Midbrain (tissue), 1 donor: ENCODE measurements at regions not wholly inside any gene's neighbourhood (a gene's known extent, or its start where the extent isn't known, plus 50 kb on each side); places are given as distances from the start of the nearest gene placed in this dataset.
"Not testable (repeated sequence)": the region's sequence is repeated elsewhere in the genome, so short reads cannot be mapped to it uniquely, and the experiment has no call there.

Source experiments
- DNase-seq: peaks from one replicate; lab custom pipeline; 2025; lab: John Stamatoyannopoulos, UW

GRCh38 chr9:134530724-134531123 lies 110.9 kb upstream of the COL5A1 start:
- DNase-seq, result no peak

GRCh38 chr9:134531220-134531970 lies 110.2 kb upstream of the COL5A1 start:
- DNase-seq, result no peak

- DNase-seq, result no peak
These were observed 109.5 kb upstream of the COL5A1 start for GRCh38 chr9:134532084-134532483.

GRCh38 chr9:134532661-134533060 lies 108.9 kb upstream of the COL5A1 start:
- not testable (repeated sequence) for DNase-seq

GRCh38 chr9:134533850-134534588 lies 107.6 kb upstream of the COL5A1 start:
- DNase-seq, result peak; percentile 41

GRCh38 chr9:134534661-134535080 lies 106.9 kb upstream of the COL5A1 start:
- no peak for DNase-seq

- DNase-seq, result no peak
These were observed 106.4 kb upstream of the COL5A1 start for GRCh38 chr9:134535171-134535570.

- no peak for DNase-seq
These were observed 105.3 kb upstream of the COL5A1 start for GRCh38 chr9:134536101-134536900.

GRCh38 chr9:134536931-134537330 lies 104.7 kb upstream of the COL5A1 start:
- no peak for DNase-seq

GRCh38 chr9:134537951-134538641 lies 103.5 kb upstream of the COL5A1 start:
- DNase-seq, result no peak

- DNase-seq, result no peak
These were observed 102.6 kb upstream of the COL5A1 start for GRCh38 chr9:134538856-134539566.

GRCh38 chr9:134539586-134540194 lies 101.9 kb upstream of the COL5A1 start:
- DNase-seq, result no peak

- DNase-seq, result no peak
These were observed 101.1 kb upstream of the COL5A1 start for GRCh38 chr9:134540276-134541096.

- no peak for DNase-seq
These were observed 100.4 kb upstream of the COL5A1 start for GRCh38 chr9:134541097-134541747.

- DNase-seq, result no peak
These were observed 97.0 kb upstream of the COL5A1 start for GRCh38 chr9:134544388-134545214.

- no peak for DNase-seq
These were observed 96.4 kb upstream of the COL5A1 start for GRCh38 chr9:134545215-134545542.

GRCh38 chr9:134545543-134546245 lies 95.9 kb upstream of the COL5A1 start:
- peak; percentile 1 for DNase-seq

GRCh38 chr9:134546246-134546731 lies 95.3 kb upstream of the COL5A1 start:
- no peak for DNase-seq
